ENCODE measurements at regions not wholly inside any gene's neighbourhood (a gene's known extent, or its start where the extent isn't known, plus 50 kb on each side); places are given as distances from the start of the nearest gene placed in this dataset.

DNA sequence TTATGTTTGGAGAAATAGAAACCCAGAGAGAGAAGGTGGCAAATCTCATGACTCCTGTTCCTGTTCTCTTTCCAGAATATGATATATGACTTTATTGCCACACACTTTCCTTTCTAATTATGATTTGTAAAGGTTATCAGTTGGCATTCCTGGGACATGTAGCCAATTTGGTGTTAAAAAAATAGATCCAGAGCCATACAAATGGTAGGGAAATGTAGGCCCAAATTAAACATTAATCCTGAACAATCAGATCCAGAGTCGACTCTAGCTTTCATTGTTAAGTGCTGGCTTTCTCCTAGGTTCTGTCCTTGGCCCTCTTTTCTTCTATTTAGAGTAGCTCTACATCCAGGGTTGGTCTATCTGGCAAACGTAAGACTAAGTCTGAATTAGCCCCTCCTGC, 69.8 kb upstream of the LONRF3 start:
- WGBS (ENCODE audit: insufficient coverage), result 56% methylated on average over 1 of the region's 2 CpGs
- H3K4me1 ChIP-seq (ENCODE audit: control extremely low read depth in 1 of 4, control insufficient read depth in 4 of 4, insufficient read depth in 4 of 4, low read length in 3 of 4), result no peaks in the 10 kb centered on the region
- POLR2A ChIA-PET, result interaction anchor here (0.7 kb wide), 1 partner anchor 169 kb away, joined by 7 read pairs; no protein-coding TSS in a partner anchor
- no peak for DNase-seq
- H3K27me3 ChIP-seq (replicated peaks in 2 of 5; ENCODE audit: control insufficient read depth in 4 of 5, insufficient read depth in 5 of 5, low read length in 4 of 5), result peaks cover 0 to 3% (median 0%) of the 10 kb centered on the region in 5 experiments
- H3K4me3 ChIP-seq (ENCODE audit: control insufficient read depth in 1 of 7, extremely low read depth in 1 of 7, insufficient read depth in 4 of 7, low read depth in 2 of 7, low read length in 6 of 7), result no peak overlapping the region
- H3K27ac ChIP-seq (ENCODE audit: insufficient read depth in 1 of 2, low read depth in 1 of 2, low read length in 2 of 2, poor library complexity in 1 of 2, severe bottlenecking in 2 of 2), result no peak overlapping the region
- H3K9me3 ChIP-seq (ENCODE audit: control extremely low read depth in 1 of 5, control insufficient read depth in 4 of 5, insufficient read depth in 2 of 5, low read depth in 1 of 5, low read length in 4 of 5), result no peaks in the 10 kb centered on the region
- H3K36me3 ChIP-seq (ENCODE audit: control insufficient read depth in 4 of 4, insufficient read depth in 4 of 4, low read length in 3 of 4), result no peaks in the 10 kb centered on the region
- CTCF ChIA-PET, result no interaction called here

Measured in common myeloid progenitor, CD34-positive (primary cell).